ENCODE measurements at regions not wholly inside any gene's neighbourhood (a gene's known extent, or its start where the extent isn't known, plus 50 kb on each side); places are given as distances from the start of the nearest gene placed in this dataset.

- TF ChIP-seq EP300 (conservative IDR thresholded peaks at IDR 0.05; ENCODE audit: poor library complexity, severe bottlenecking) (no peak), REST (IDR thresholded peaks at IDR 0.05; ENCODE audit: borderline replicate concordance) (no peak), CTCF (IDR thresholded peaks at IDR 0.05; ENCODE audit: poor library complexity, severe bottlenecking) (no peak)
Measured at GRCh38 chr6:150654608-150655007, 54.9 kb downstream of the PLEKHG1 start.

Data from neural cell (in vitro differentiated cells).